ENCODE measurements at regions not wholly inside any gene's neighbourhood (a gene's known extent, or its start where the extent isn't known, plus 50 kb on each side); places are given as distances from the start of the nearest gene placed in this dataset.

GRCh38 chr1:8086055-8086454 lies 59.9 kb upstream of the ERRFI1 start:
- DNase-seq (ENCODE audit: low spot score), result no peak

GRCh38 chr1:8084913-8085312 lies 58.8 kb upstream of the ERRFI1 start:
- no peak for DNase-seq (ENCODE audit: low spot score)

GRCh38 chr1:8083739-8084484 lies 57.8 kb upstream of the ERRFI1 start:
- no peak for DNase-seq (ENCODE audit: low spot score)

DNA sequence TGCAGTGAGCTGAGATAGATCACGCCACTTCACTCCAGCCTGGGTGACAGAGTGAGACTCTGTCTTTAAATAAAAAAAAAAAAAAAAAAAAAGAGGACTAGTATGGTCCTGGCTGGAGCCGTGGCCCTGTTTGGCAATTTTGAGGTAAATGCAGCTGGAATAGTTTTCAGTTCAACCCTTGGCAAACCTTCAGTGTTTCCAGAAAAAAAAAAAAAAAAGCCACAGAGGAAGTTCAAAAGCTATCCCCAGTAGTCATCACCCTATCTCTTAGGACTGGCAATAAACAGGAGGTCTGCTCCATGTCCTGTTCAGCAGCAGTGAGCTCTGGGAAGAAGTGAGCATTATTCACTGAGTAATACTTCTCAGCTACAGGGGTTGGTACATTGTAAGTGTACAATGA lies 56.8 kb upstream of the ERRFI1 start:
- no peak for DNase-seq (ENCODE audit: low spot score)

- no peak for DNase-seq (ENCODE audit: low spot score)
Observed at GRCh38 chr1:8078176-8078671, 52.1 kb upstream of the ERRFI1 start.

DNA sequence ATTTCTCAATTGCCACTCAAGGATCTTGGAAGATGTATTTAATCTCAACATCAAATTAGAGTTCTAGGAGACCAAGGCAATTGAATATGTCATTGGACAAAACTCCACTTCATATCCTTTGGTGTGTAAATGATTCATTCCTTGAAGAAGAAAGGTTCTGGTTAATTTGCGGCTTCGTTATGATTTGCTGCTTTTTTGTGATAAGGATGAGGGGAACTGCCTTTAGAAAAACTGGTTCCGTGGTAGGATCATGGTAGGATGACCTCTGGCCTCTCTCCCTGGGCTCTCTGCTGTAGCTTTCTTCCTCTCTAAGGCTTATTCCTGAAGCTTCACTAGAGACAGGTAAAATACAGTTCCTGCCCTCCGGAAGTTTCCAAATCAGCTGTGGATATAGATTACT lies 51.5 kb upstream of the ERRFI1 start:
- no peak for DNase-seq (ENCODE audit: low spot score)

DNA sequence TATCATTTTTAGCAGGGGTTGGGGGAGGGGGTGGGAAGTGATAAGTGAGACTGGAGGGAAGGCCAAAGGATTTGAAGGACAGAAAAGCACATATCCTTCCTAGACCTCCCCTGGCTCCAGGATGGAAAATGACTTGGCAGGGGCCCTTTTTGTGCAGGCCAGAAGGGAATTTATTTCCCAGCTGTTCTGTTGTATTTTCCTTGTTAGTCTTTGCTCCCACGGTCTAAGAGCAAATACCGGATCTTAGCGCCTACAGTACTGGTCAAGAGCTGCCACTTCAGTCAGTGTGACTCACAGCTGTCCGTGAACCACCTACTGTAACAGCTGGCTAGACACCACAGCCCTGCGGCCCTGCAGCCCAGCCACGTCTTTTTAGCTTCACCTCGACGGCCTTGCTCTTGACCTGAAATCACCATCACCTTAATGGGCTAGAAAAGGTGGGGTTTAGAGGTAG lies 51.0 kb upstream of the ERRFI1 start:
- DNase-seq (ENCODE audit: low spot score), result peak; percentile 49

- no peak for DNase-seq (ENCODE audit: low spot score)
Observed at GRCh38 chr1:8076176-8076575, 50.1 kb upstream of the ERRFI1 start.
